H1 (cell line): ENCODE measurements at regions not wholly inside any gene's neighbourhood (a gene's known extent, or its start where the extent isn't known, plus 50 kb on each side); places are given as distances from the start of the nearest gene placed in this dataset.

Source experiments
- CTCF ChIA-PET: fragments of 300-600 bp; sonication (Branson Sonifier 250); formaldehyde crosslinking; loops from one replicate; lab custom pipeline; 2021; ENCODE audit not compliant: partially characterized antibody; lab: Charles Lee
- POLR2A ChIA-PET: fragments of 300-600 bp; sonication (Branson Sonifier 250); formaldehyde crosslinking; loops from one replicate; lab custom pipeline; 2021; ENCODE audit warnings: inconsistent platforms; ENCODE audit not compliant: partially characterized antibody; lab: Charles Lee
- DNase-seq, 2 experiments: peaks; one replicate each; pipeline versions ENCODE4 v3.0.0 to v3.0.0-alpha.2; 2010 to 2022; ENCODE audit warnings: low spot score in 2 of 2, low read depth in 1 of 2, mixed read lengths in 1 of 2
- FAIRE-seq: peaks from 2 replicates; lab custom pipeline; 2011; peaks lifted over from hg19 to GRCh38; lab: Jason Lieb, UNC
- H2AFZ ChIP-seq: 2 replicates; pipeline ENCODE4 v1.8.1; 2012; ENCODE audit warnings: low read length, inconsistent platforms
- H2AK5ac ChIP-seq: 2 replicates; pipeline ENCODE4 v1.6.1; 2013; ENCODE audit warnings: low read depth, low read length
- H2BK120ac ChIP-seq: replicated peaks from 2 replicates; pipeline ENCODE3; 2013; ENCODE audit warnings: low read depth, low read length, inconsistent platforms
- H2BK12ac ChIP-seq: 2 replicates; pipeline ENCODE4 v1.6.1; 2013; ENCODE audit warnings: low read depth, low read length
- H2BK15ac ChIP-seq: 2 replicates; pipeline ENCODE4 v1.6.1; 2013; ENCODE audit warnings: low read length
- H2BK20ac ChIP-seq: 2 replicates; pipeline ENCODE4 v1.6.1; 2013; ENCODE audit warnings: low read length
- H2BK5ac ChIP-seq: 2 replicates; pipeline ENCODE4 v1.6.1; 2013; ENCODE audit warnings: low read depth, low read length
- H3K14ac ChIP-seq: 2 replicates; pipeline ENCODE4 v1.6.1; 2013; ENCODE audit warnings: inconsistent platforms; ENCODE audit not compliant: insufficient read length
- H3K18ac ChIP-seq: 2 replicates; pipeline ENCODE4 v1.6.1; 2013; ENCODE audit warnings: low read length; ENCODE audit errors: extremely low read depth
- H3K23ac ChIP-seq: 2 replicates; pipeline ENCODE4 v1.6.1; 2013; ENCODE audit warnings: inconsistent platforms; ENCODE audit not compliant: insufficient read length
- H3K23me2 ChIP-seq: 2 replicates; pipeline ENCODE4 v1.6.1; 2013; ENCODE audit warnings: low read depth, low read length
- H3K27ac ChIP-seq: 2 replicates; pipeline ENCODE4 v1.6.1; 2011; ENCODE audit warnings: low read depth, low read length, inconsistent platforms
- H3K27me3 ChIP-seq, 4 experiments: replicated peaks in 1 of 4; 1 replicate in 1 of 4; 2 replicates in 3 of 4; pipeline versions ENCODE4 v1.6.1 to v1.8.1; 2011 to 2013; ENCODE audit warnings: low read length in 3 of 4, mild to moderate bottlenecking in 3 of 4, inconsistent platforms in 2 of 4, mixed read lengths in 2 of 4, moderate library complexity in 1 of 4; ENCODE audit not compliant: control insufficient read depth in 3 of 4, insufficient read depth in 3 of 4; ENCODE audit errors: extremely low read depth in 1 of 4
- H3K36me3 ChIP-seq, 4 experiments: 2 replicates each; pipeline versions ENCODE4 v1.6.1 to v1.8.1; 2011 to 2013; ENCODE audit warnings: mild to moderate bottlenecking in 4 of 4, low read length in 3 of 4, moderate library complexity in 2 of 4, control low read depth in 1 of 4, inconsistent platforms in 1 of 4; ENCODE audit not compliant: insufficient read depth in 4 of 4, control insufficient read depth in 2 of 4
- H3K4ac ChIP-seq: replicated peaks from 2 replicates; pipeline ENCODE3; 2013; ENCODE audit warnings: low read length, low read depth, mixed read lengths, inconsistent platforms; ENCODE audit not compliant: insufficient read length
- H3K4me1 ChIP-seq, 4 experiments: replicated peaks in 1 of 4; 1 replicate in 1 of 4; 2 replicates in 3 of 4; pipeline versions ENCODE4 v1.6.1 to v1.8.1; 2011 to 2013; ENCODE audit warnings: low read length in 3 of 4, inconsistent platforms in 2 of 4, mixed read lengths in 1 of 4; ENCODE audit not compliant: insufficient read depth in 4 of 4, control insufficient read depth in 3 of 4
- H3K4me2 ChIP-seq, 2 experiments: 2 replicates each; pipeline versions ENCODE4 v1.6.1 to v1.8.1; 2011 to 2013; ENCODE audit warnings: low read depth in 2 of 2, low read length in 2 of 2, control low read depth in 1 of 2, inconsistent platforms in 1 of 2, mild to moderate bottlenecking in 1 of 2; ENCODE audit not compliant: insufficient read depth in 1 of 2
- H3K4me3 ChIP-seq, 4 experiments: fragments of 200-600, 300-600 bp in 1 of 4; sonication (generic), shearing (Covaris generic), sonication (Bioruptor Twin) in 1 of 4; 2 replicates each; pipeline versions ENCODE4 v1.5.1 to v1.8.1; 2011 to 2016; ENCODE audit warnings: low read length in 4 of 4, low read depth in 3 of 4, control low read depth in 2 of 4, inconsistent platforms in 2 of 4, mild to moderate bottlenecking in 2 of 4, mixed read lengths in 1 of 4, moderate library complexity in 1 of 4; ENCODE audit not compliant: insufficient read depth in 2 of 4; ENCODE audit errors: extremely low read depth in 1 of 4
- H3K56ac ChIP-seq: replicated peaks from 2 replicates; pipeline ENCODE3; 2013; ENCODE audit warnings: low read depth, mild to moderate bottlenecking, mixed read lengths, low read length, inconsistent platforms; ENCODE audit not compliant: insufficient read length
- H3K79me1 ChIP-seq: 2 replicates; pipeline ENCODE4 v1.6.1; 2013; ENCODE audit warnings: low read depth, low read length, control low read depth
- H3K79me2 ChIP-seq, 2 experiments: 2 replicates each; pipeline versions ENCODE4 v1.6.1 to v1.8.1; 2012 to 2013; ENCODE audit warnings: low read length in 2 of 2, mild to moderate bottlenecking in 2 of 2, inconsistent platforms in 1 of 2; ENCODE audit not compliant: insufficient read depth in 2 of 2, control insufficient read depth in 1 of 2
- H3K9ac ChIP-seq, 4 experiments: replicated peaks in 1 of 4; 1 replicate in 1 of 4; 2 replicates in 3 of 4; pipeline versions ENCODE4 v1.6.1 to v1.8.1; 2011 to 2013; ENCODE audit warnings: low read depth in 3 of 4, low read length in 3 of 4, control low read depth in 2 of 4, mild to moderate bottlenecking in 2 of 4, moderate library complexity in 2 of 4, inconsistent platforms in 1 of 4; ENCODE audit errors: extremely low read depth in 1 of 4
- H3K9me3 ChIP-seq, 2 experiments: 2 replicates each; pipeline versions ENCODE4 v1.6.1 to v1.8.1; 2012 to 2013; ENCODE audit warnings: mild to moderate bottlenecking in 2 of 2, moderate library complexity in 2 of 2, control low read depth in 1 of 2, inconsistent platforms in 1 of 2, low read depth in 1 of 2, low read length in 1 of 2, mixed read lengths in 1 of 2; ENCODE audit not compliant: insufficient read depth in 2 of 2
- H4K20me1 ChIP-seq, 2 experiments: replicated peaks in 1 of 2; 2 replicates each; pipeline versions ENCODE3 to v1.8.1; 2011 to 2013; ENCODE audit warnings: inconsistent platforms in 2 of 2, low read length in 2 of 2, mild to moderate bottlenecking in 1 of 2; ENCODE audit not compliant: insufficient read depth in 2 of 2, control insufficient read depth in 1 of 2
- H4K5ac ChIP-seq: 2 replicates; pipeline ENCODE4 v1.6.1; 2013; ENCODE audit warnings: low read length, low read depth, mixed read lengths, inconsistent platforms; ENCODE audit not compliant: insufficient read length
- H4K8ac ChIP-seq: 2 replicates; pipeline ENCODE4 v1.8.0; 2013; ENCODE audit warnings: mild to moderate bottlenecking, moderate library complexity, low read length, inconsistent platforms; ENCODE audit not compliant: insufficient read depth; ENCODE audit errors: extremely low read depth
- H4K91ac ChIP-seq: replicated peaks from 2 replicates; pipeline ENCODE3; 2013; ENCODE audit warnings: low read length, mixed read lengths, inconsistent platforms; ENCODE audit not compliant: insufficient read length
- CBX5 ChIP-seq: fragments of 300-800, 300-1000 bp; sonication (generic); IDR thresholded peaks from 2 replicates; pipeline ENCODE4 v1.7.1; 2016; ENCODE audit warnings: antibody characterized with exemption, low read length, low read depth
- CEBPB ChIP-seq: IDR thresholded peaks from 2 replicates; pipeline ENCODE4 v1.6.1; 2012; ENCODE audit warnings: low read depth, low read length
- CREB1 ChIP-seq: IDR thresholded peaks from 2 replicates; pipeline ENCODE4 v1.6.1; 2012; ENCODE audit warnings: inconsistent platforms
- EGR1 ChIP-seq: IDR thresholded peaks from 2 replicates; pipeline ENCODE4 v1.6.1; 2011; ENCODE audit warnings: low read depth, low read length, borderline replicate concordance
- NANOG ChIP-seq: IDR thresholded peaks from 2 replicates; pipeline ENCODE4 v1.6.1; 2011; ENCODE audit warnings: low read length, low read depth, mild to moderate bottlenecking, inconsistent platforms; ENCODE audit not compliant: insufficient read depth, poor library complexity, severe bottlenecking
- PHF8 ChIP-seq: fragments of 200-600 bp; sonication (generic); conservative IDR thresholded peaks from 2 replicates; pipeline ENCODE4 v1.7.1; 2012; ENCODE audit warnings: low read depth, mild to moderate bottlenecking, inconsistent platforms, low read length, moderate library complexity
- POU5F1 ChIP-seq: IDR thresholded peaks from 2 replicates; pipeline ENCODE4 v1.6.1; 2011; ENCODE audit warnings: low read depth, mild to moderate bottlenecking, low read length, moderate library complexity
- SIRT6 ChIP-seq: IDR thresholded peaks from one replicate; pipeline ENCODE4 v1.7.1; 2012; ENCODE audit warnings: low read length, inconsistent platforms
- WGBS, 2 experiments: shearing (Covaris generic) in 1 of 2; methylation state at CpG; one replicate each; pipeline versions ENCODE4 v1.1.6 to v1.1.7; 2013 to 2015; ENCODE audit warnings: low lambda C conversion rate in 2 of 2, mixed read lengths in 2 of 2, inconsistent platforms in 1 of 2, low coverage in 1 of 2, missing lambda C conversion rate in 1 of 2; ENCODE audit not compliant: insufficient replicate concordance in 2 of 2, insufficient coverage in 1 of 2, insufficient read length in 1 of 2; ENCODE audit errors: extremely low coverage in 1 of 2, missing lambda C conversion rate in 1 of 2; 5-methylcytosine and 5-hydroxymethylcytosine counted together
- TF ChIP-seq, protein P1 (sequence below): IDR thresholded peaks from 2 replicates; pipeline ENCODE4 v1.6.1; 2012; ENCODE audit warnings: inconsistent platforms

DNA sequence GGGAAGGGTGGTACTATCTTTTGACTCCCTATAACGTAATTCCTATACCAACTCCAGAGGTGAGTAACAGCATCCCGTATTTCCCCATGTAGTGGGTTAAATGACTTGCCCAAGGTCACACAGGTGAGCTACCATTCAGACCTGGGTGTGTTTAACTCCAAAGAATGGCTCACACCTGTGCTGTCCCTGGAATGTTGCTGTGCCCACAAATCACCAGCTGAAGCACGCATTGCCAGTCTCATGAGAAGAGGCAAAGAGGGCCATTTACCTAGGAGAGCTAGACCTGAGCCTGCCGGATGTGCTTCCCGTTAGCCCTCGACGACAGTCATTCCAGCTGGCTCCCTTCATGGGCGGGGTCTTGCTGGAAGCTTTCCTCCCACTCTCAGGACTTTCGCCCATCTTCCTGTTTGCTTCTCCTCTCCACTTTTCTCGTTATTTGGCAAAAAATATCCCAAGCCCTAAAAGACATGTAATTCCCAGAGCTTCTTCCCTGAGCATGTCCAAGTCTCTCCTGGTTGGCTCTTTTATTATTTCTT, 106.6 kb upstream of the VASH1 start:
- no peak overlapping the region for H3K14ac ChIP-seq
- H2BK120ac ChIP-seq: no peak overlapping the region
- H4K20me1 ChIP-seq: no peaks in the 10 kb centered on the region
- H3K36me3 ChIP-seq: no peaks in the 10 kb centered on the region
- H3K79me2 ChIP-seq: no peaks in the 10 kb centered on the region
- FAIRE-seq: no peak
- no peaks in the 10 kb centered on the region for H3K79me1 ChIP-seq
- no peak overlapping the region for H3K27ac ChIP-seq
- no peak for DNase-seq
- no peak overlapping the region for H4K91ac ChIP-seq
- H3K56ac ChIP-seq: no peak overlapping the region
- no peak overlapping the region for H4K8ac ChIP-seq
- H3K9ac ChIP-seq: no peak overlapping the region
- POLR2A ChIA-PET: no interaction called here
- H2AFZ ChIP-seq: no peak overlapping the region
- H3K4me1 ChIP-seq: no peaks in the 10 kb centered on the region
- no peak overlapping the region for H4K5ac ChIP-seq
- H3K4me3 ChIP-seq: no peak overlapping the region
- no peak overlapping the region for H2AK5ac ChIP-seq
- no peak overlapping the region for H3K18ac ChIP-seq
- H3K4me2 ChIP-seq: no peak overlapping the region
- 83% methylated on average over 10 of the region's 10 CpGs; no CpG with 5 or more reads in 1 of the 2 experiments for WGBS, 2 experiments
- no peak overlapping the region for H3K4ac ChIP-seq
- no peaks in the 10 kb centered on the region for H3K27me3 ChIP-seq
- no peak overlapping the region for H2BK20ac ChIP-seq
- H2BK5ac ChIP-seq: no peak overlapping the region
- no peak overlapping the region for H2BK15ac ChIP-seq
- no peak overlapping the region for H3K23ac ChIP-seq
- TF ChIP-seq, protein P1, sequence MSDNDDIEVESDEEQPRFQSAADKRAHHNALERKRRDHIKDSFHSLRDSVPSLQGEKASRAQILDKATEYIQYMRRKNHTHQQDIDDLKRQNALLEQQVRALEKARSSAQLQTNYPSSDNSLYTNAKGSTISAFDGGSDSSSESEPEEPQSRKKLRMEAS: no peak
- TF ChIP-seq CBX5 (no peak), CREB1 (no peak), CEBPB (no peak), EGR1 (no peak), POU5F1 (no peak), NANOG (no peak), PHF8 (no peak), SIRT6 (no peak)
- no peak overlapping the region for H2BK12ac ChIP-seq
- CTCF ChIA-PET: interaction anchor here (0.8 to 1.6 kb wide), 9 partner anchors 9 to 604 kb away, joined by 3 to 6 read pairs (median 3); no protein-coding TSS in a partner anchor
- no peaks in the 10 kb centered on the region for H3K23me2 ChIP-seq
- peaks cover 6 to 10% of the 10 kb centered on the region in 2 experiments for H3K9me3 ChIP-seq
